CD4-positive, alpha-beta T cell (primary cell): ENCODE measurements at regions not wholly inside any gene's neighbourhood (a gene's known extent, or its start where the extent isn't known, plus 50 kb on each side); places are given as distances from the start of the nearest gene placed in this dataset.

Experiments
- ATAC-seq: fragments of 200-7000 bp; cut with Tn5 transposase; one replicate; pipeline ENCODE4 v1.10.0; 2022; ENCODE audit warnings: mild to moderate bottlenecking; ENCODE audit not compliant: poor library complexity
- CTCF ChIA-PET: fragments of 350-600 bp; sonication (Branson Sonifier 250); formaldehyde crosslinking; loops from one replicate; lab custom pipeline; 2021; ENCODE audit warnings: antibody characterized with exemption, inconsistent platforms; lab: Charles Lee
- POLR2A ChIA-PET: fragments of 350-600 bp; sonication (Branson Sonifier 250); formaldehyde crosslinking; loops from one replicate; lab custom pipeline; 2021; ENCODE audit warnings: antibody characterized with exemption, inconsistent platforms; lab: Charles Lee
- DNase-seq, 14 experiments: peaks; one replicate each; pipeline ENCODE4 v3.0.0-alpha.2; 2013 to 2020; ENCODE audit warnings: mixed read lengths in 2 of 14
- H3K27ac ChIP-seq, 2 donors: one replicate each; pipeline versions ENCODE4 v1.5.1 to v1.7.0; 2013; ENCODE audit warnings: low read length in 2 of 2, low read depth in 1 of 2, mild to moderate bottlenecking in 1 of 2
- H3K27me3 ChIP-seq, 2 experiments: 1 replicate in 1 of 2; 2 replicates in 1 of 2; pipeline versions ENCODE4 v1.6.1 to v1.7.0; 2013; ENCODE audit warnings: low read length in 2 of 2, control low read depth in 1 of 2, mild to moderate bottlenecking in 1 of 2, moderate library complexity in 1 of 2; ENCODE audit not compliant: insufficient read depth in 2 of 2, control insufficient read depth in 1 of 2
- H3K36me3 ChIP-seq: one replicate; pipeline ENCODE4 v1.6.1; 2013; ENCODE audit warnings: low read length, control low read depth; ENCODE audit not compliant: insufficient read depth
- H3K4me1 ChIP-seq: one replicate; pipeline ENCODE4 v1.6.1; 2013; ENCODE audit warnings: low read length, control low read depth; ENCODE audit not compliant: insufficient read depth
- H3K4me3 ChIP-seq: one replicate; pipeline ENCODE4 v1.5.1; 2013; ENCODE audit warnings: mild to moderate bottlenecking, low read length, moderate library complexity
- H3K9me3 ChIP-seq, 2 experiments: 1 replicate in 1 of 2; 2 replicates in 1 of 2; pipeline versions ENCODE4 v1.6.1 to v1.7.0; 2013; ENCODE audit warnings: low read length in 2 of 2, mild to moderate bottlenecking in 2 of 2, control low read depth in 1 of 2, moderate library complexity in 1 of 2; ENCODE audit not compliant: control insufficient read depth in 1 of 2, insufficient read depth in 1 of 2
- H3K27ac Mint-ChIP-seq: one replicate; pipeline ENCODE4 v1.8.0; 2020; ENCODE audit warnings: mixed read lengths
- H3K27me3 Mint-ChIP-seq: one replicate; pipeline ENCODE4 v1.8.0; 2021; ENCODE audit warnings: mixed read lengths
- H3K36me3 Mint-ChIP-seq: one replicate; pipeline ENCODE4 v1.8.0; 2021; ENCODE audit warnings: low read depth, mixed read lengths
- H3K4me1 Mint-ChIP-seq: one replicate; pipeline ENCODE4 v1.8.0; 2021; ENCODE audit warnings: low read depth, mixed read lengths
- H3K4me3 Mint-ChIP-seq: one replicate; pipeline ENCODE4 v1.8.0; 2020; ENCODE audit warnings: mild to moderate bottlenecking, mixed read lengths
- H3K9me3 Mint-ChIP-seq: one replicate; pipeline ENCODE4 v1.8.0; 2020; ENCODE audit warnings: mixed read lengths
- intact Hi-C, 2 experiments: fragments of 100-400 bp; cut with DNase I in 1 of 2; cut with micrococcal nuclease in 1 of 2; formaldehyde crosslinking; loops; one replicate each; pipeline versions ENCODE4 v1.15.1 to v1.9.0; 2023 to 2025; cut with DNase I, micrococcal nuclease
- TF ChIP-seq, protein P1 (sequence below): fragments of 200-600 bp; IDR thresholded peaks from one replicate; pipeline ENCODE4 v1.8.0; 2022; ENCODE audit warnings: antibody characterized with exemption, mild to moderate bottlenecking

GRCh38 chr7:3215624-3216585 is 85.1 kb upstream of the SDK1 start:
- Histone ChIP-seq H3K4me3 (no peak overlapping the region), H3K4me1 (no peaks in the 10 kb centered on the region), H3K36me3 (no peaks in the 10 kb centered on the region), H3K27ac (peak overlapping the region in 1 of 2 donors; percentile 1), H3K9me3 (no peaks in the 10 kb centered on the region), H3K27me3 (peaks cover 6% of the 10 kb centered on the region in 2 experiments)
- Mint-ChIP-seq H3K4me1 (peaks cover 12% of the 10 kb centered on the region), H3K9me3 (no peaks in the 10 kb centered on the region), H3K36me3 (no peaks in the 10 kb centered on the region), H3K4me3 (no peak overlapping the region), H3K27me3 (peaks cover 16% of the 10 kb centered on the region), H3K27ac (no peak overlapping the region)
- TF ChIP-seq, protein P1, sequence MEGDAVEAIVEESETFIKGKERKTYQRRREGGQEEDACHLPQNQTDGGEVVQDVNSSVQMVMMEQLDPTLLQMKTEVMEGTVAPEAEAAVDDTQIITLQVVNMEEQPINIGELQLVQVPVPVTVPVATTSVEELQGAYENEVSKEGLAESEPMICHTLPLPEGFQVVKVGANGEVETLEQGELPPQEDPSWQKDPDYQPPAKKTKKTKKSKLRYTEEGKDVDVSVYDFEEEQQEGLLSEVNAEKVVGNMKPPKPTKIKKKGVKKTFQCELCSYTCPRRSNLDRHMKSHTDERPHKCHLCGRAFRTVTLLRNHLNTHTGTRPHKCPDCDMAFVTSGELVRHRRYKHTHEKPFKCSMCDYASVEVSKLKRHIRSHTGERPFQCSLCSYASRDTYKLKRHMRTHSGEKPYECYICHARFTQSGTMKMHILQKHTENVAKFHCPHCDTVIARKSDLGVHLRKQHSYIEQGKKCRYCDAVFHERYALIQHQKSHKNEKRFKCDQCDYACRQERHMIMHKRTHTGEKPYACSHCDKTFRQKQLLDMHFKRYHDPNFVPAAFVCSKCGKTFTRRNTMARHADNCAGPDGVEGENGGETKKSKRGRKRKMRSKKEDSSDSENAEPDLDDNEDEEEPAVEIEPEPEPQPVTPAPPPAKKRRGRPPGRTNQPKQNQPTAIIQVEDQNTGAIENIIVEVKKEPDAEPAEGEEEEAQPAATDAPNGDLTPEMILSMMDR: no peak
- intact Hi-C loops: no loop called here
- DNase-seq (no peak), ATAC-seq (no peak)
- CTCF ChIA-PET: no interaction called here
- POLR2A ChIA-PET: no interaction called here

- no peaks in the 10 kb centered on the region for H3K9me3 Mint-ChIP-seq
- Histone ChIP-seq H3K27me3 (peaks cover 6% of the 10 kb centered on the region in 2 experiments), H3K36me3 (no peaks in the 10 kb centered on the region), H3K4me3 (no peak overlapping the region), H3K4me1 (no peaks in the 10 kb centered on the region), H3K9me3 (no peaks in the 10 kb centered on the region), H3K27ac (no peak overlapping the region)
- POLR2A ChIA-PET: no interaction called here
- ATAC-seq (no peak), DNase-seq (no peak)
- CTCF ChIA-PET: no interaction called here
- intact Hi-C loops: no loop called here
- H3K27ac Mint-ChIP-seq: no peak overlapping the region
- no peaks in the 10 kb centered on the region for H3K36me3 Mint-ChIP-seq
- TF ChIP-seq, protein P1: no peak
- H3K4me3 Mint-ChIP-seq: no peak overlapping the region
- H3K4me1 Mint-ChIP-seq: peaks cover 12% of the 10 kb centered on the region
- peaks cover 16% of the 10 kb centered on the region for H3K27me3 Mint-ChIP-seq
Measured at GRCh38 chr7:3217166-3217565, 83.9 kb upstream of the SDK1 start.

DNA sequence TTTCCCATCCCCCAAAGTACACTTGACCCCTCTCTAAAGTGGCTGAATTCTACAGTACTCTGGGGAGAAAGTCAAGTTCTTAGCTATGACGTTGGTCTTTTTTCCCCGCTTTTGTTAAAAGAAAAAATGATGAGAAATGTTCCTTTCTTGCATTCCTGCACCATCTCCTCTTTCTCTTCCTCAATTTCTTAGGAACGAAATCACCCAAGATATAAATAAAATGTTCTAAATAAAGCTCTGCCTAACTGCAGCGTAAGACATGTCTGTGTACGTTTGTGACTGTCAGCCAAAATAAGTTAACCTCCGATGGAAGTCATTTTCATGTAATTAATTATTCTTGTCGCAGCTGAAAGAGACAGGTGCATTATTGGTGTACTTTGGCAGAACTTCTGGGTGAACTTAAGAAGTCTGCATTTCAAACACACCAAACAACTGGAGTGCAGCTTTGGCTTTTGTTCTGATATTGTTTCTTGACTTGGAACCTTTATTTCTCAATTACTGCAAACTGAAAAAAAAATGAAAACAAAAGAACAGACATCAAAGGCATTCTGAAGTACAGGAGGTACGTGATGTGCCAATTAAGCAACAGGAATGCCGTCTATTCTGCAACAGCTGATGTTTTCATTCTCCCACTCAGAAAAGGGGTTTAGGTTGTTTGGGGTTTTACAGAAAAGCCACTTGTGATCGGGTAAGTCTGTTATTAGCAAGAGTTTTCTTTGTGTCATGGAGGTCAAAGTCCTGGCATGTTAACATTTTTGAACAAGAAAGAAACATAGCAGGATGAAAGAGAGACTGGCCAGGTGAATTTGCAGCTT is 82.4 kb upstream of the SDK1 start:
- DNase-seq: no peak
- H3K9me3 Mint-ChIP-seq: no peaks in the 10 kb centered on the region

More for the DNA sequence above, 82.4 kb upstream of the SDK1 start:
- Mint-ChIP-seq H3K36me3 (no peaks in the 10 kb centered on the region), H3K4me3 (no peak overlapping the region), H3K4me1 (peaks cover 12% of the 10 kb centered on the region), H3K27me3 (peaks cover 16% of the 10 kb centered on the region), H3K27ac (no peak overlapping the region)
- intact Hi-C loops: no loop called here
- Histone ChIP-seq H3K27me3 (peaks cover 6 to 10% of the 10 kb centered on the region in 2 experiments), H3K9me3 (no peaks in the 10 kb centered on the region), H3K27ac (no peak overlapping the region), H3K4me1 (no peaks in the 10 kb centered on the region), H3K36me3 (no peaks in the 10 kb centered on the region), H3K4me3 (no peak overlapping the region)
- CTCF ChIA-PET: no interaction called here
- TF ChIP-seq, protein P1: no peak
- no peak for ATAC-seq
- POLR2A ChIA-PET: no interaction called here
